CD14-positive monocyte (primary cell): ENCODE measurements at regions not wholly inside any gene's neighbourhood (a gene's known extent, or its start where the extent isn't known, plus 50 kb on each side); places are given as distances from the start of the nearest gene placed in this dataset.

ENCODE experiments used
- DNase-seq, 3 donors: peaks; one replicate each; pipeline ENCODE4 v3.0.0-alpha.2; 2011 to 2022
- H2AFZ ChIP-seq: 2 replicates; pipeline ENCODE4 v1.6.0; 2012; ENCODE audit warnings: mild to moderate bottlenecking, low read depth, low read length, inconsistent platforms; ENCODE audit not compliant: insufficient read depth, poor library complexity, severe bottlenecking
- H3K27ac ChIP-seq, 2 donors: 1 replicate in 1 of 2; 2 replicates in 1 of 2; pipeline ENCODE4 v1.5.1; 2012 to 2013; ENCODE audit warnings: low read length in 2 of 2, control low read depth in 1 of 2, inconsistent platforms in 1 of 2, low read depth in 1 of 2, mild to moderate bottlenecking in 1 of 2
- H3K27me3 ChIP-seq, 2 donors: one replicate each; pipeline versions ENCODE4 v1.6.0 to v1.6.1; 2011 to 2013; ENCODE audit warnings: low read length in 2 of 2; ENCODE audit not compliant: control insufficient read depth in 2 of 2, insufficient read depth in 2 of 2
- H3K36me3 ChIP-seq, 2 donors: replicated peaks in 1 of 2; 1 replicate in 1 of 2; 2 replicates in 1 of 2; pipeline versions ENCODE4 v1.5.1 to v1.6.1; 2012 to 2013; ENCODE audit warnings: low read length in 2 of 2, control low read depth in 1 of 2, inconsistent platforms in 1 of 2, mild to moderate bottlenecking in 1 of 2; ENCODE audit not compliant: insufficient read depth in 2 of 2, control insufficient read depth in 1 of 2
- H3K4me1 ChIP-seq, 2 donors: 1 replicate in 1 of 2; 2 replicates in 1 of 2; pipeline versions ENCODE4 v1.5.1 to v1.6.1; 2012 to 2013; ENCODE audit warnings: low read length in 2 of 2, control low read depth in 1 of 2, inconsistent platforms in 1 of 2, mild to moderate bottlenecking in 1 of 2, moderate library complexity in 1 of 2; ENCODE audit not compliant: insufficient read depth in 2 of 2, control insufficient read depth in 1 of 2
- H3K4me2 ChIP-seq: replicated peaks from 2 replicates; pipeline ENCODE3; 2012; ENCODE audit warnings: low read length, moderate library complexity, mild to moderate bottlenecking; ENCODE audit not compliant: poor library complexity, severe bottlenecking; ENCODE audit errors: extremely low read depth
- H3K4me3 ChIP-seq, 3 experiments: fragments of 200-600 bp in 1 of 3; sonication (generic) in 1 of 3; replicated peaks in 1 of 3; 1 replicate in 2 of 3; 2 replicates in 1 of 3; pipeline ENCODE4 v1.5.1; 2011 to 2013; ENCODE audit warnings: low read length in 3 of 3, mild to moderate bottlenecking in 3 of 3, control low read depth in 2 of 3, low read depth in 2 of 3, inconsistent platforms in 1 of 3, moderate library complexity in 1 of 3
- H3K79me2 ChIP-seq: 2 replicates; pipeline ENCODE4 v1.6.0; 2012; ENCODE audit warnings: mild to moderate bottlenecking, control low read depth, inconsistent platforms, low read length, moderate library complexity; ENCODE audit not compliant: insufficient read depth
- H3K9ac ChIP-seq: 2 replicates; pipeline ENCODE4 v1.6.0; 2017; ENCODE audit warnings: low read length, mild to moderate bottlenecking; ENCODE audit not compliant: insufficient read depth, poor library complexity, severe bottlenecking
- H3K9me3 ChIP-seq, 2 donors: replicated peaks in 1 of 2; 1 replicate in 1 of 2; 2 replicates in 1 of 2; pipeline versions ENCODE4 v1.5.1 to v1.6.1; 2012 to 2013; ENCODE audit warnings: low read length in 2 of 2, control low read depth in 1 of 2; ENCODE audit not compliant: control insufficient read depth in 1 of 2, insufficient read depth in 1 of 2
- H4K20me1 ChIP-seq: 2 replicates; pipeline ENCODE4 v1.6.0; 2012; ENCODE audit warnings: mild to moderate bottlenecking, low read length, control low read depth, moderate library complexity; ENCODE audit not compliant: insufficient read depth
- H3K27ac Mint-ChIP-seq, 7 donors: one replicate each; pipeline ENCODE4 v1.8.0; 2020; ENCODE audit warnings: mild to moderate bottlenecking in 7 of 7, mixed read lengths in 7 of 7, moderate library complexity in 6 of 7, inconsistent platforms in 2 of 7
- H3K27me3 Mint-ChIP-seq, 3 donors: one replicate each; pipeline ENCODE4 v1.8.0; 2021 to 2022; ENCODE audit warnings: low read depth in 3 of 3, mild to moderate bottlenecking in 3 of 3, mixed read lengths in 3 of 3, moderate library complexity in 3 of 3, inconsistent platforms in 1 of 3
- H3K36me3 Mint-ChIP-seq, 2 donors: one replicate each; pipeline ENCODE4 v1.8.0; 2020; ENCODE audit warnings: mixed read lengths in 2 of 2, inconsistent platforms in 1 of 2, mild to moderate bottlenecking in 1 of 2
- H3K4me1 Mint-ChIP-seq: one replicate; pipeline ENCODE4 v1.8.0; 2020; ENCODE audit warnings: mild to moderate bottlenecking, mixed read lengths
- H3K4me3 Mint-ChIP-seq, 2 donors: one replicate each; pipeline ENCODE4 v1.8.0; 2020; ENCODE audit warnings: mild to moderate bottlenecking in 2 of 2, mixed read lengths in 2 of 2, moderate library complexity in 1 of 2
- H3K9me3 Mint-ChIP-seq, 7 donors: one replicate each; pipeline ENCODE4 v1.8.0; 2020 to 2022; ENCODE audit warnings: mixed read lengths in 7 of 7, mild to moderate bottlenecking in 6 of 7, moderate library complexity in 6 of 7, inconsistent platforms in 2 of 7
- WGBS: methylation state at CpG from one replicate; pipeline ENCODE4 v1.1.5; 2013; ENCODE audit warnings: missing lambda C conversion rate; ENCODE audit not compliant: insufficient coverage; 5-methylcytosine and 5-hydroxymethylcytosine counted together
- intact Hi-C, 2 donors: fragments of 100-400 bp; cut with micrococcal nuclease; formaldehyde crosslinking; loops; one replicate each; pipeline versions ENCODE4 v1.15.0 to v1.15.1; 2023
- TF ChIP-seq, protein P1 (sequence below): fragments of 200-600 bp; IDR thresholded peaks from one replicate; pipeline ENCODE4 v1.8.0; 2022; ENCODE audit warnings: antibody characterized with exemption, mild to moderate bottlenecking

- no peak overlapping the region for H3K4me3 Mint-ChIP-seq
- WGBS, result 91% methylated on average over 5 of the region's 8 CpGs
- intact Hi-C loops, result no loop called here
- DNase-seq, result no peak
- H2AFZ ChIP-seq, result no peak overlapping the region
- no peaks in the 10 kb centered on the region for H3K36me3 Mint-ChIP-seq
- H3K79me2 ChIP-seq, result no peaks in the 10 kb centered on the region
- no peak overlapping the region for H3K9ac ChIP-seq
- no peaks in the 10 kb centered on the region for H3K4me1 ChIP-seq
- no peaks in the 10 kb centered on the region for H3K36me3 ChIP-seq
- H3K27ac Mint-ChIP-seq, result no peak overlapping the region
- H3K4me2 ChIP-seq, result no peak overlapping the region
- no peaks in the 10 kb centered on the region for H3K4me1 Mint-ChIP-seq
- peaks cover 10 to 12% of the 10 kb centered on the region in 2 donors for H3K9me3 ChIP-seq
- no peaks in the 10 kb centered on the region for H4K20me1 ChIP-seq
- TF ChIP-seq, protein P1, sequence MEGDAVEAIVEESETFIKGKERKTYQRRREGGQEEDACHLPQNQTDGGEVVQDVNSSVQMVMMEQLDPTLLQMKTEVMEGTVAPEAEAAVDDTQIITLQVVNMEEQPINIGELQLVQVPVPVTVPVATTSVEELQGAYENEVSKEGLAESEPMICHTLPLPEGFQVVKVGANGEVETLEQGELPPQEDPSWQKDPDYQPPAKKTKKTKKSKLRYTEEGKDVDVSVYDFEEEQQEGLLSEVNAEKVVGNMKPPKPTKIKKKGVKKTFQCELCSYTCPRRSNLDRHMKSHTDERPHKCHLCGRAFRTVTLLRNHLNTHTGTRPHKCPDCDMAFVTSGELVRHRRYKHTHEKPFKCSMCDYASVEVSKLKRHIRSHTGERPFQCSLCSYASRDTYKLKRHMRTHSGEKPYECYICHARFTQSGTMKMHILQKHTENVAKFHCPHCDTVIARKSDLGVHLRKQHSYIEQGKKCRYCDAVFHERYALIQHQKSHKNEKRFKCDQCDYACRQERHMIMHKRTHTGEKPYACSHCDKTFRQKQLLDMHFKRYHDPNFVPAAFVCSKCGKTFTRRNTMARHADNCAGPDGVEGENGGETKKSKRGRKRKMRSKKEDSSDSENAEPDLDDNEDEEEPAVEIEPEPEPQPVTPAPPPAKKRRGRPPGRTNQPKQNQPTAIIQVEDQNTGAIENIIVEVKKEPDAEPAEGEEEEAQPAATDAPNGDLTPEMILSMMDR, result no peak
- H3K27me3 Mint-ChIP-seq, result peaks cover 0 to 3% (median 1%) of the 10 kb centered on the region in 3 donors
- peaks cover 2 to 16% (median 8%) of the 10 kb centered on the region in 7 donors for H3K9me3 Mint-ChIP-seq
- H3K27me3 ChIP-seq, result no peaks in the 10 kb centered on the region
- no peak overlapping the region for H3K4me3 ChIP-seq
- no peak overlapping the region for H3K27ac ChIP-seq
These were observed 703.8 kb upstream of the EEF2KMT start for GRCh38 chr16:5801396-5801795.

DNA sequence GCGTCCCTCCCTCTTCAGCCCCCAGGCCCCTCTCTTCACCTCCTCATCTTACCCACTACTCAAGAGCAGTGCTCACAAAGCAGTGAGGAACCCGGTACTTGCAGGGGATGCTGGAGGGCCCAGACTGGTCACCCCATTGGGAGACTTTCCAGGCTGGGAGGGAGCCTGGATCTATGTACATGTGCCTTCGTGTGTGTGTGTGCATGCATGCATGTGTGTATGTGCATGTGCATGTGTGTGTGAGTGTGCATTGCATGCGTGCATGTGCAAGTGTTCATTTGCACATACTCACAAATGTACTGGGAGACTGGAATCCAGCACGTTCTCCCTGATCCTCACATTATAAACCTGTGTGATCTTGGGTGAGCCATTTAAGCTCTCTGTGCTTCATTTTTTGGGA, 696.0 kb upstream of the EEF2KMT start:
- Mint-ChIP-seq H3K36me3 (no peaks in the 10 kb centered on the region), H3K4me1 (no peaks in the 10 kb centered on the region), H3K27ac (no peak overlapping the region), H3K27me3 (peaks cover 0 to 1% (median 0%) of the 10 kb centered on the region in 3 donors), H3K4me3 (no peak overlapping the region), H3K9me3 (peaks cover 3 to 17% (median 5%) of the 10 kb centered on the region in 7 donors)
- TF ChIP-seq, protein P1, result no peak
- no peaks in the 10 kb centered on the region for H3K36me3 ChIP-seq
- no peak overlapping the region for H2AFZ ChIP-seq
- no peak overlapping the region for H3K4me3 ChIP-seq
- H3K79me2 ChIP-seq, result no peaks in the 10 kb centered on the region
- H4K20me1 ChIP-seq, result no peaks in the 10 kb centered on the region
- DNase-seq, result no peak
- no peak overlapping the region for H3K4me2 ChIP-seq
- intact Hi-C loops, result no loop called here
- 70% methylated on average over 1 of the region's 5 CpGs for WGBS
- H3K4me1 ChIP-seq, result no peaks in the 10 kb centered on the region
- H3K9ac ChIP-seq, result no peak overlapping the region
- H3K27me3 ChIP-seq, result no peaks in the 10 kb centered on the region
- no peak overlapping the region for H3K27ac ChIP-seq
- H3K9me3 ChIP-seq, result peaks cover 7 to 8% of the 10 kb centered on the region in 2 donors
